Astrocyte (in vitro differentiated cells and primary cell): ENCODE measurements at regions not wholly inside any gene's neighbourhood (a gene's known extent, or its start where the extent isn't known, plus 50 kb on each side); places are given as distances from the start of the nearest gene placed in this dataset.

Source experiments
- DNase-seq: peaks from one replicate; pipeline ENCODE4 v3.0.0-alpha.2; 2010; ENCODE audit warnings: low read depth
- FAIRE-seq: peaks from 2 replicates; lab custom pipeline; 2011; peaks lifted over from hg19 to GRCh38; lab: Jason Lieb, UNC
- H2AFZ ChIP-seq: 2 replicates; pipeline ENCODE4 v1.6.0; 2012; ENCODE audit warnings: low read depth, low read length, inconsistent platforms
- H3K27ac ChIP-seq: 2 replicates; pipeline ENCODE4 v1.5.1; 2011; ENCODE audit warnings: low read depth, low read length, inconsistent platforms
- H3K27me3 ChIP-seq: 2 replicates; pipeline ENCODE4 v1.6.0; 2011; ENCODE audit warnings: low read length, inconsistent platforms; ENCODE audit not compliant: insufficient read depth
- H3K36me3 ChIP-seq: 2 replicates; pipeline ENCODE4 v1.5.1; 2011; ENCODE audit warnings: low read length, inconsistent platforms; ENCODE audit not compliant: insufficient read depth
- H3K4me1 ChIP-seq: 2 replicates; pipeline ENCODE4 v1.5.1; 2011; ENCODE audit warnings: low read length, inconsistent platforms; ENCODE audit not compliant: insufficient read depth
- H3K4me2 ChIP-seq: 2 replicates; pipeline ENCODE4 v1.6.0; 2012; ENCODE audit warnings: low read length, inconsistent platforms
- H3K4me3 ChIP-seq: 2 replicates; pipeline ENCODE4 v1.5.1; 2011; ENCODE audit warnings: low read depth, mild to moderate bottlenecking, low read length, inconsistent platforms; ENCODE audit not compliant: insufficient read depth
- H3K79me2 ChIP-seq: 2 replicates; pipeline ENCODE4 v1.6.0; 2012; ENCODE audit warnings: mild to moderate bottlenecking, low read length, inconsistent platforms; ENCODE audit not compliant: insufficient read depth
- H3K9ac ChIP-seq: 2 replicates; pipeline ENCODE4 v1.6.0; 2012; ENCODE audit warnings: mild to moderate bottlenecking, low read length, inconsistent platforms
- H3K9me3 ChIP-seq: 2 replicates; pipeline ENCODE4 v1.5.1; 2012; ENCODE audit warnings: low read depth, mild to moderate bottlenecking, low read length, inconsistent platforms; ENCODE audit not compliant: insufficient read depth
- H4K20me1 ChIP-seq: 2 replicates; pipeline ENCODE4 v1.6.0; 2012; ENCODE audit warnings: low read length, inconsistent platforms; ENCODE audit not compliant: insufficient read depth
- H3K27ac Mint-ChIP-seq: one replicate; pipeline ENCODE4 v1.8.0; 2021; ENCODE audit warnings: mild to moderate bottlenecking, mixed read lengths; ENCODE audit not compliant: unreplicated experiment
- H3K27me3 Mint-ChIP-seq: one replicate; pipeline ENCODE4 v1.8.0; 2021; ENCODE audit warnings: low read depth, mixed read lengths; ENCODE audit not compliant: unreplicated experiment
- H3K36me3 Mint-ChIP-seq: one replicate; pipeline ENCODE4 v1.8.0; 2021; ENCODE audit warnings: low read depth, mixed read lengths; ENCODE audit not compliant: unreplicated experiment
- H3K4me1 Mint-ChIP-seq: one replicate; pipeline ENCODE4 v1.8.0; 2021; ENCODE audit warnings: low read depth, mixed read lengths; ENCODE audit not compliant: unreplicated experiment
- H3K4me3 Mint-ChIP-seq: one replicate; pipeline ENCODE4 v1.8.0; 2021; ENCODE audit warnings: mild to moderate bottlenecking, moderate library complexity, mixed read lengths; ENCODE audit not compliant: unreplicated experiment
- H3K9me3 Mint-ChIP-seq: one replicate; pipeline ENCODE4 v1.8.0; 2021; ENCODE audit warnings: mild to moderate bottlenecking, mixed read lengths; ENCODE audit not compliant: unreplicated experiment
- EZH2 ChIP-seq: IDR thresholded peaks from 2 replicates; pipeline ENCODE4 v1.6.1; 2012; ENCODE audit warnings: mild to moderate bottlenecking, low read length, inconsistent platforms; ENCODE audit not compliant: insufficient read depth
- TF ChIP-seq, protein P1 (sequence below): IDR thresholded peaks from 2 replicates; pipeline ENCODE4 v1.5.1; 2011; ENCODE audit warnings: low read depth, mild to moderate bottlenecking, inconsistent platforms, low read length, moderate library complexity; ENCODE audit not compliant: insufficient read depth

- TF ChIP-seq EZH2: no peak
- TF ChIP-seq, protein P1, sequence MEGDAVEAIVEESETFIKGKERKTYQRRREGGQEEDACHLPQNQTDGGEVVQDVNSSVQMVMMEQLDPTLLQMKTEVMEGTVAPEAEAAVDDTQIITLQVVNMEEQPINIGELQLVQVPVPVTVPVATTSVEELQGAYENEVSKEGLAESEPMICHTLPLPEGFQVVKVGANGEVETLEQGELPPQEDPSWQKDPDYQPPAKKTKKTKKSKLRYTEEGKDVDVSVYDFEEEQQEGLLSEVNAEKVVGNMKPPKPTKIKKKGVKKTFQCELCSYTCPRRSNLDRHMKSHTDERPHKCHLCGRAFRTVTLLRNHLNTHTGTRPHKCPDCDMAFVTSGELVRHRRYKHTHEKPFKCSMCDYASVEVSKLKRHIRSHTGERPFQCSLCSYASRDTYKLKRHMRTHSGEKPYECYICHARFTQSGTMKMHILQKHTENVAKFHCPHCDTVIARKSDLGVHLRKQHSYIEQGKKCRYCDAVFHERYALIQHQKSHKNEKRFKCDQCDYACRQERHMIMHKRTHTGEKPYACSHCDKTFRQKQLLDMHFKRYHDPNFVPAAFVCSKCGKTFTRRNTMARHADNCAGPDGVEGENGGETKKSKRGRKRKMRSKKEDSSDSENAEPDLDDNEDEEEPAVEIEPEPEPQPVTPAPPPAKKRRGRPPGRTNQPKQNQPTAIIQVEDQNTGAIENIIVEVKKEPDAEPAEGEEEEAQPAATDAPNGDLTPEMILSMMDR: no peak
- no peaks in the 10 kb centered on the region for H3K27me3 ChIP-seq
- peaks cover 5% of the 10 kb centered on the region for H3K4me1 Mint-ChIP-seq
These were observed 446.4 kb downstream of the RASEF start for GRCh38 chr9:82616545-82616944.

GRCh38 chr9:82621447-82621846 is 441.5 kb downstream of the RASEF start:
- H3K4me3 ChIP-seq: no peak overlapping the region
- H3K27me3 ChIP-seq: no peaks in the 10 kb centered on the region
- H3K27ac Mint-ChIP-seq: no peak overlapping the region
- no peaks in the 10 kb centered on the region for H3K9me3 Mint-ChIP-seq
- FAIRE-seq: no peak
- H3K4me3 Mint-ChIP-seq: no peak overlapping the region
- no peaks in the 10 kb centered on the region for H4K20me1 ChIP-seq
- no peaks in the 10 kb centered on the region for H3K9me3 ChIP-seq
- H3K9ac ChIP-seq: no peak overlapping the region
- no peaks in the 10 kb centered on the region for H3K27me3 Mint-ChIP-seq
- H3K27ac ChIP-seq: no peak overlapping the region
- no peak overlapping the region for H3K4me2 ChIP-seq
- H2AFZ ChIP-seq: no peak overlapping the region
- no peaks in the 10 kb centered on the region for H3K79me2 ChIP-seq
- no peaks in the 10 kb centered on the region for H3K36me3 ChIP-seq
- peaks cover 5% of the 10 kb centered on the region for H3K4me1 Mint-ChIP-seq
- no peak for TF ChIP-seq EZH2
- TF ChIP-seq, protein P1: no peak
- H3K36me3 Mint-ChIP-seq: no peaks in the 10 kb centered on the region
- H3K4me1 ChIP-seq: no peaks in the 10 kb centered on the region
- DNase-seq: peak; percentile 31

More at GRCh38 chr9:82616545-82616944, 446.4 kb downstream of the RASEF start:
- H3K9me3 ChIP-seq: no peaks in the 10 kb centered on the region
- H3K27ac ChIP-seq: no peak overlapping the region
- no peaks in the 10 kb centered on the region for H3K36me3 ChIP-seq
- Mint-ChIP-seq H3K27me3 (no peaks in the 10 kb centered on the region), H3K27ac (no peak overlapping the region), H3K9me3 (no peaks in the 10 kb centered on the region), H3K36me3 (no peaks in the 10 kb centered on the region), H3K4me3 (no peak overlapping the region)
- DNase-seq (no peak), FAIRE-seq (no peak)
- H3K4me1 ChIP-seq: no peaks in the 10 kb centered on the region
- no peak overlapping the region for H2AFZ ChIP-seq
- H3K4me3 ChIP-seq: no peak overlapping the region
- H3K4me2 ChIP-seq: no peak overlapping the region
- no peaks in the 10 kb centered on the region for H4K20me1 ChIP-seq
- no peak overlapping the region for H3K9ac ChIP-seq
- H3K79me2 ChIP-seq: no peaks in the 10 kb centered on the region

GRCh38 chr9:82637368-82637767 is 425.6 kb downstream of the RASEF start:
- Mint-ChIP-seq H3K27me3 (no peaks in the 10 kb centered on the region), H3K4me3 (no peak overlapping the region), H3K9me3 (peaks cover 10% of the 10 kb centered on the region), H3K27ac (no peak overlapping the region), H3K36me3 (no peaks in the 10 kb centered on the region), H3K4me1 (no peaks in the 10 kb centered on the region)
- Histone ChIP-seq H3K79me2 (no peaks in the 10 kb centered on the region), H3K36me3 (no peaks in the 10 kb centered on the region), H3K4me1 (no peaks in the 10 kb centered on the region), H3K4me3 (no peak overlapping the region), H4K20me1 (no peaks in the 10 kb centered on the region), H2AFZ (no peak overlapping the region), H3K9ac (no peak overlapping the region), H3K9me3 (no peaks in the 10 kb centered on the region), H3K27me3 (no peaks in the 10 kb centered on the region), H3K27ac (no peak overlapping the region), H3K4me2 (no peak overlapping the region)
- no peak for DNase-seq
- FAIRE-seq: no peak
- TF ChIP-seq, protein P1: no peak
- no peak for TF ChIP-seq EZH2
